DMS 273 (cell line): ENCODE measurements at regions not wholly inside any gene's neighbourhood (a gene's known extent, or its start where the extent isn't known, plus 50 kb on each side); places are given as distances from the start of the nearest gene placed in this dataset.

Experiments used
- DNase-seq: peaks from one replicate; lab custom pipeline; 2025; ENCODE audit not compliant: unreplicated experiment; lab: John Stamatoyannopoulos, UW

DNA sequence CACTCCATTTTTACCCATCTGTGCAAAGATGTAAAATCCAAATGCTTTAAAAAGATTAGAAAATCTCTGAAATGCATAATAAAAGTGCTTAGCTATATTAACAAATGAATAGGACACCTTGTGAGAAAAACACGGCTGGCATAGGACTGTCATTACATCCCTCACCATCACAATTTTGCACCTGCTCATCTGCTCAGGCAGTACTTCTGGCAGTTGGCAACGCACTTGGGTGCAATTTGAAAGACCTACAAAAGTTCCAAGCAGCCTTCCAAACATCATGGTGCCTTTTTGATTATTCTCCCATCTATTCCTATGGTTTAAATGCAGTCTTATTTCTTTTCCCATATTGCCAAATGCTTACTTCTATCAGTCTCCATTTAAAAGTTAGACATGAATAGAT, 501.8 kb downstream of the ENC1 start:
- no peak for DNase-seq

DNA sequence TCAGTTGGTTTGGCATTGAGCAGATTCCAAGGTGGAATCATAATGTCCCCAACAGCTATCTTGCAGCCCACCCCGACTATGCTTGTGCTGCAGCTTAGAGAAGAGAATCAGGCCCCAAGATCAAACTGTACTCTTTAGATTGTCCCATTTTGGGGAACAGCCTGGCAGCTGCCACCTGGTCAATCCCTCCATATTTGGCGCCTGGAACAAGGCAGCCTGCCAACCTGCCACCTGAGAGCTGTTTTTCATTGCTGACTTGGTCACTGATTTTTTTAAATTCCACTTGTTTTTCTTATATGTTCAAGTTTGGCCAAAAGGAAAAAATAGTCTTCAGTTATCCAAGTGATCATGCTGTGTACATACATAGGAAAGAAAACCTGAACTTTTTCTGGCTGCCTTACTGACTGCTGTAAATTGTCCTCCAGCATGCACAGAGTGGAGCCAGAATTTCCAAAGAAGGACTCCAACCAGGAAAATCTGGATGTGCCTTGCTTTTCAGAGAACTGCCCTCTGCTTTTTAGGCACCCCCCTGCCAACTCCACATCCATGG, 504.2 kb downstream of the ENC1 start:
- peak; percentile 66 for DNase-seq

DNA sequence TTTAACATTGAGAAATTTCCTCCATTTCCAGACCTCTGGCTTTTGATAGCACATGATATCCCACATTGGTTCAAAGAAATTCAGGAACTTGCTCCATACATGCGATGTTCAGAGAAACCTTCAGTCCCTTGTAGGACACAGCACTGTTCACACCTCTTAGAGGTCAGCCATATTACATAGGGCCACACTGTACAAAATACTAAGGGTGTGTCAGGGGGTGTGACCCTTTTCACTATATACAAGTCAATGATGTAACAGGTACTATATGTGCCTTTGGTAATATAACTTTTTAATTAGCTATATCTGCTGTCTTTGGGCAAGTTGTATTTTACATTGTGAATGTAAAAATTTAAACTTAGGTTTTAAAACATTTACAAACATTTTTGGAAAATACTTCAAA, 505.5 kb downstream of the ENC1 start:
- no peak for DNase-seq

DNA sequence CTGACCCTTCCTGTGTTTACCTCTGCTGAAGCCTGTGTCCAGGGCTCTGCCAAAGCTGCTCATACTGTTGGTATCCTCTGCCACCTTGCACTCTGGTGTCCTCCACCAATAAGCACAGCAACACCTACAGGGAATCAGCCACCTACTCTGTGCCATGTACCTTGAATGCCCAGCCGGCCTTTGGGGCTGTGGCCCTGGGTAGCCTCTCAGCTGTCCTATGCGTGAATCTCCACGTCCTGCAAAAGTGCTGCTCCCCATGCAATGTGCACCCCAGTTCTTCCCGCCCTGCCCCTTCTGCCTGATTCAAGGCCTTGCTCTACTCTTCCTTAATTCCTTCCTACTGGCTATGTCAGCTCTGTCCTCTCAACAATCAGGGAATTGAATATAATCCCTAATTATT, 506.5 kb downstream of the ARHGEF28 start:
- DNase-seq, result no peak

DNA sequence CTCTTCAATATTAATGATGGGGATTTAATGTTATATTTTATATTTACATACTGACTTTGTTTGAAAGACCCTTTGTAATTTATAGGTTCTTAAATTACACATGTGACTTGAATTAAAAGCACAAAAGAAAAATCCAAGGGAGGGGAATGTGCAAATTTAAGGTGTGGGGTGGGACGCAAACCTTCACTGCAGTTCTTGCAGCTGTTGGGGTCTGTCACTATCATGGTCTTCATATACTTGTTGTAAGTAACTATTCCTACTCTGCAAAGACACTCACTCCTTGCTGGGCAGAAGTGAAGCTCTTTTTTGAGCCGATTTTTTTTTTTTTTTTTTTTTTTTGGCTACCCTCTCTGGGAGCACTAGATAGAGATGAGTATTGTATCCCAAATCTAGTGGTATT, 505.3 kb downstream of the ARHGEF28 start:
- no peak for DNase-seq

DNA sequence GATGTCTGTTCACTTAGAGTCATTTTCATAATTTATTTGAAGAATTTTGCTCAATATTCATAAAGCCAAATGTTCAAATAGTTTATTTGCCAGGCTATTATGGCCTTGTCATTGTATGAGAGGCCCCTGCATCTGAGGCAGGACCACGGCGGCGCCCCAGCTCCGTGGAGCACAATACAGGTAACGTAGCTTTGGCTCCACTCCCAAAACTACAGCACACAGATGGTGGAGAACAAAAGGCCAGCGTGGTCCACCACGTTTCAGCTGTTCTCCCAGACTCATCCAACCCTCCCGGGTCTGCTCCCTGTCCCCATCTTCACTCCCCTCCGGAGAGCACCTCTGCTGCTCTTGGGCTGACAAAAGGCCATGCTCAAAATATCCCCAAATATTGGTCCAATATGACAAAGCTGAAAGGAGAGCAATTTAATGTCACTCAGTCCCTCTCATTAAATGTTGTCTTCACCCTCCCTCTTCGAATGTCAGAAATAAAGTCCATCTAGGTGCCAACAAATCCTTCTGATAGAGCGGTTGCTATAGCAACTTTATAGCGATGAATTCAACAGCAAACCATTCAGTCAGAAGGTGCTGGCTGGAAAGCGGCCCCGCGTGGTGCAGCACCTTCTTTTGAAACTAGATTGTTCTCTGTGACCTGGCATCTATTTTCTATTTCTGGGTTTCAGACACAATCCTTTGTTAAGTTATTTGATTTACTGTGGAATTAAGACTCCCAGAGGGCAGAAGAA, 504.3 kb downstream of the ARHGEF28 start:
- DNase-seq, result peak; percentile 83

DNA sequence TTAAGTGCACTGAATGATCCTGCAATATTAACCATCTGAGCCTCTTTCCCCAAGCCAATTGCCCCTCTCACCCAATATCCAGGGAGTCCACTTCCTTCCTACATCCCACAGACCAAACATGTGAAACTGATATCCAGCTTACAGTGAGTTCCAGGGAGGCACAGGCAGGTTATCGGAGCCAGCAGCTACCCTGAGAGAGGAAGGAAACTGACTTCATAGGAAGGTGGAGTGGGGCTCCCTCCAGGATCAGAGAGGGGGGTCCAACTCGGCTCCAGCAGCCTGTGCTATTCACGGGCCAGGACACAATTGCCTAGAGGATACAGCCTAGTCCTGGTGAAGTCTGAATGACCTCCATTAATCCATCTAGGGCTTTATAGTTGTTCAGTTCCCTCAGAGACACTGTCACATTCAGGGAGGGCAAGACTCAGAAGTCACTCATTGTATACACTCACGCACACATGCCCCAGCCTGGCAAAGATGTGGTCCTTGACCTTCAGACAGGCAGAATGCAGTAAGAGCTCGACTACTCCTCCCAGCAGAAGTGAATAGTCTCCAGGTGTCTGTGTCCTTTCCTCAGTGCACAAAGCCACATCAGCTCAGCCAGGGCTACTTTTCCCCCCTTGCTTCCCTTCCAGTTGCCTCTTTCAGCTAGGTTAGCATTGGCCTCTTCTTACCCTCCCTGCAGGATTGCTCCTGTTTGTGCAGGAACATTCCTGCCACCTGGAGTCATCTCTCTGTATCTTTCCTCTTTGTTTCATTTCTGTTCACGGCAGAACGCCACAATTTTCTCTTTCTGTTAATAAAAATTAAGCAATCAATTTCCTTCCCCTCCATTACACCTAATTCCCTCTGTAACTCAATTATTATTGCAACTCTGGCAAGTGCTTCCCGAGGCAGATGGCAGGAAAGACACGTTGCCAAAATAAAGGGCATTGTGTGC, 501.7 kb downstream of the ARHGEF28 start:
- DNase-seq, result peak; percentile 81

DNA sequence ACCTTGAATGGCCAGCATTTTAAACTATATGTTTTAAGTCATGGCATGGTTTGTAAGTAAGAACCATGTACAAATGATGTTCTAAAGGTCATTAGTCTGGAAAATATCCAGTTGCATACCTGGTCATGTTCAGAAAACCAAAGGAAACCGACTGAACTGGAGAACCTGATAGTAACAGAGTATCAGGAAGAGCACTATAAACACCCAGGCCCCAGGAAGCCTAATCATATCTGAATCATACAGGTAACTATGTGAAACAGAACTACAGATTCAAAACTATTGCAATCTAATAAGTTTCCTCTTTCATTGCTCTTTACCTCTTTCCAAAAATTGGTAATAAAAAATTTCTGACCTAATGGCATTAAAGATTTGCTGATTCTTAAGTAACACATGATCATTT, 500.3 kb downstream of the ARHGEF28 start:
- no peak for DNase-seq

DNA sequence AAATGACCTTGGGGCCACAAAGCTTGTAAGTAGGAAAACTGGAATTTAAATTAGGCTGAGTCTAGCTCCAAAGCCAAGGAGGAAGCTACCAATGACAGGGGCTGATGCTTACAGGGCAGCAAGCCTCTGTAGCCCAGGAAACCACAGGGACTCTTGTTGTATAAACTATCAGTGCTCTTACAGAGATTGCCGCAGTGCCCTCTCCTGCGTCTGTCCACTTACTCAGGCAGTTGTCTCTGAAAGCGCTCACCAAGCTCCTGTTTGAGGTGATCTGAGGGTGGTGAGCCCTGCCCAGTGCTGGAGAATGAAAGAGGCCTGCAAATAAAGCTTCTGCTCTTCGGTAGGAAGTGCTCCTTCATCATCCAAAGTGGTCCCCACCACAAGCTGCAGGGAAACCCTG, 498.8 kb downstream of the ARHGEF28 start:
- DNase-seq, result no peak

DNA sequence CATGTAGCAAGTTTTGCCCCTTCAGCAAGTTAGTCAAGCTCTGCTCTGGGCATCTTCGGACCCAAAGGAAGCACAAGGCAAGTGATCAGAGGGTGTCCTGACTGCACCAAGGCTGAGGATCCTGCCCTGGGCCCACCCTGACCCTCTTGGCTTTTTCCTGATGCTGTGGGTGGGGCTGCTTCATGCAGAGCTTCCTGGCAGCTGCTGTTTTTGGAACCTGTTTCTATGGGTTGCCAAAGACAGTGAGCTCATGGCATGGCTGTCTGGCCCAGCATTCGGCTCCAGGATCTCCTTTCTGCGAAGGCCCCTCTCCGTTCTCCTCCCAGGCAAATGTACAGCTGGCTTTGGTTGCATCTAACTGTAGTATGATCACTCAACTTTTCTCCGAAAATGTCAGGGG, 497.9 kb downstream of the ARHGEF28 start:
- peak; percentile 33 for DNase-seq

DNA sequence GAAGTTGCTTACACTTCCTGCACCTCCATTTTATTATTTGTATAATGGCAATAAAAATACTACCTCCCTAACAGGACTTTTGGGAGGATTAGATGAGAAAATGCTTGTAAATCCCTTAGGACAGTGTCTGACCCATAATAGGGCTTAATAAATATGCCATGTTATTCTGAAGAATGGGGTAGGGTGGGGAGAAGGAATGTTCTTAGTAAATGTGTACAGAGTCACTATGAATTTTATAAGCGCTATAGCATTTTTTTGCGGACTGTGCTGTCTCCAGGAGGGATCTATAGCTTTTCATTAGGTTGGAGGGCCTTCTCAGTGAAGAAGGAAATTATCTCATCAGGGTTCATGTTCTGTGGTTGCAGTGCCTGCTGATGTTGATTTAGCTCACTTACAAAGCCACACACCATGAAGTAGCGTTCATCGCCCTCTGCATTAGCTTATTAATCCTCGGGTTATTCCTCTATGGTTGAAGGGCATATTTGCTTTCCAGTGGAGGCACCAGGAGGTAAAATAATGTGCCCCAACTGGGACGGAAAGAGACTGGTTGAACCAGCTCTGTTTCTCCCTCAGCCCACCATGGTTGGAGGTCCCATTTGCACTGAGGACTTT, 497.1 kb downstream of the ARHGEF28 start:
- no peak for DNase-seq

DNA sequence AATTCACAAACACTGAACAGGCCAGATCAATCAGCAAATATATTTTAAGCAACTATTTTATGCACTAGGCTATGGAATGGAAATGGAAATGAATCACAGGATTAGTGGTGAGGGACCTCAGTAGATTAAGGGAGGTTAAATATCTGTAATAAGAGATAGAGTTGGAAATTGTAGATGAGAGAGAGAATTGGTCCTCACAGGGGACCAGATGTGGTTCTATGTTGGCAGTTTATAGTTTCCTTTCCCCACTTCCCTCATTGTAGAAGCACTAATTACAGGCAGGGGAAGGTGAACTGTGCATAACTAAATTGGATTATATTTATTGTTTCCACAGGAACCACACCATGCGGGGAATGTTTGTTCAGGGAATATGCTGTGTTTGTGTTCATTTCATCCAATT, 496.2 kb downstream of the ARHGEF28 start:
- DNase-seq, result no peak

DNA sequence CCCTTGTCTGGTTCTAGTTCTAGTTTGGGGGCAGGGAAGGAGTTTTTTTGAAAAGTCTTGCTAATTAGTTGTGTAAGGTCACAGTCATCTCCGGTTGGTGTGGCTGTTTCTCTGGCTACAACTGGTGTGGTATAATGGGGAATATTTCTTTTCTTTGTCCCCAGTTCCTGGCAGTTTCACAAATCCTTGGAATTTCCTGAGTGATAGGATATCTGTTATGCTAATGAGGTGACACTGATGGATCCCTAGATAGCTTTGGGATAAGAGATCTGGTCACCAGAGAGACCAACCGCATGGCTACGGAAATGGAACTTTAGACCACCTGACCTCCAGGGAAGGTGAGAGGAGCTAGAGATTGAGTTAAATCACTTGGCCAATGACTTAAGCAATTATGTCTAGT, 494.6 kb downstream of the ARHGEF28 start:
- no peak for DNase-seq

DNA sequence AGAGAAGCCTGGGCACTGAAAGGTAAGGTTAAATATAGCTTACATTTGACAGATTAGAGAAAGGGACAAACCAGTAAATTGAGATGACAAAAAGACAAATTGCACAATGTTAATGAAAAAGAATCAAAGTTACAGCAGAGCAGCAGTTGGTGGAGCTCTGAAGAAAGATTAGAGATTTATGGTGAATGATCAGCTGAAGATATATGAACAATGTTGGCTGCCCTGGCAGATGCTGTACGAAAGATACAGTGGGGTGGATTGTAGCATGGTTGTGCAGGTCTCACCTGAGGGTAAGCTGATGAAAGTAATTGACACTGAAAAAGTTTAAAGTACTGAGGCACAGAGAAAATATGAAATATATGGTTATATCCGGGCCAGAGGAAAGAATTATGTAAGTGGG, 492.1 kb downstream of the ARHGEF28 start:
- DNase-seq, result no peak

DNA sequence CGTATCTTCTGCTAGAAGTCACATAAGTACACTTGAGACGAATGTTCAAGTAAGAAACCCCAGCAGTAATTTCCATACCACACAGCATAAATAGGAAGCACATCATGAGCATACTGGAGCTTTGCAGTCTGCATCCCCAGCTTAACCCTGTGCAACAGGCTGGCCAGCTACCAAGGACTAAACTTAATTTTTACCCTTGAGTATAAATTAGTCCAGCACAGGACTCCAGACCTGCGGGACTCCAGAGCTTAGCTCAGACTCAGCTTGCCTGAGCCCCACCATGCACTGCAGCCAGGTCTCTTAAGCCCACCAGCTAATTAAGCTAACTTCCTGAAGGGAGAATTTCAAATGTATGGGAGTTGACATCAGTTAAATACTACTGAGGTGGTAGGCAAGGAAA, 491.0 kb downstream of the ARHGEF28 start:
- no peak for DNase-seq

DNA sequence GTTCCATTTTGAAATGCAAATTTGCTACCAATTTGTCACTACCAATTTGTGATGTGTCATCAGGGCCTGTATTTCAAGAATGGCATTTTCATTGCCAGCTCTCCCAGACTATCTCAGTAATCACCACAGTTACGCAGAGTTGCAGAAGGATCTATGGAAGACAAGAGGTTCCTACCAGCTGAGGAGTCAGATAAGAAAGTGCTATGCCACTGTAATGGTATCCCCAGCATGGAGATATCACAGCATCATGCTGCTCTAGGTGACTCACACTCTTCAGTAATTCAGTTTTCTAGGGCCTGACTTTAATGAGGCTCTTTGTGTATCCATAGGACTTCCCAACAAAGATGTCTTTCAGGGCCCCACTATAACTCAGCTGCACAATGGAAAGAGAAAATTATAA, 490.3 kb downstream of the ARHGEF28 start:
- no peak for DNase-seq

DNA sequence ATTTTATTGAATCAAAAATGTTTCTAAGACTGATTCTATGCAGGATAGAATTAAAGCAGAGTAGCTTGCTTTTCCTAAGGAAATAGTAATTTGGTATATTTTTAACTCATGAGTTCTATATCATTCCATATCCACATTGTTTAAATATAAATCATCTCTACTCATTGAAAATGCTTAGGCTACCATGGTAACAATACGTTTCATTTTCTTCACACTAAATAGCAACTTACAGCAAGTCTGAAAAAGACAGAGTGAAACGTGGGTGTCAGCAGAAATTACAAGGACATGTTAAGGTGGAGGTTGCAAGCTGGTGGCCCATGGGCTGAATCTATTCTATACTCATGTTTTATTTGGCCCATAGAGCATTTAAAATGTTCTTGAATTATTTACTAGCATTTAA, 487.9 kb downstream of the ARHGEF28 start:
- no peak for DNase-seq

DNA sequence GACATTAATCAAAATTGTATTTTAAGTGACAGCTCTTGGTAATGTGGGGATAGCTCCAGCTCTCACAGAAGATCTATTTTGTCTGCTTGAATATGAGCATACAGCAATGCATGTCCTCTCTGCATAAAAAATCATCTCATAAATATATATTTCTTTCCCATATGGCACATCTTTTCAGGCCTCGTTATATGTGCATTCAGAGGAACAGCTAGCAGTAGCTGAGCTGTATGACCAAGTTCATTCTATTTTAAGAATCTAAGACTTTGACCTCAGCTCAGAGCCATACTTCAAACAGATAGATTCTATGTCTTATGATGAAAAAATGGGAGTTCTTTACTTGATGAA, 487.2 kb downstream of the ARHGEF28 start:
- DNase-seq, result no peak

DNA sequence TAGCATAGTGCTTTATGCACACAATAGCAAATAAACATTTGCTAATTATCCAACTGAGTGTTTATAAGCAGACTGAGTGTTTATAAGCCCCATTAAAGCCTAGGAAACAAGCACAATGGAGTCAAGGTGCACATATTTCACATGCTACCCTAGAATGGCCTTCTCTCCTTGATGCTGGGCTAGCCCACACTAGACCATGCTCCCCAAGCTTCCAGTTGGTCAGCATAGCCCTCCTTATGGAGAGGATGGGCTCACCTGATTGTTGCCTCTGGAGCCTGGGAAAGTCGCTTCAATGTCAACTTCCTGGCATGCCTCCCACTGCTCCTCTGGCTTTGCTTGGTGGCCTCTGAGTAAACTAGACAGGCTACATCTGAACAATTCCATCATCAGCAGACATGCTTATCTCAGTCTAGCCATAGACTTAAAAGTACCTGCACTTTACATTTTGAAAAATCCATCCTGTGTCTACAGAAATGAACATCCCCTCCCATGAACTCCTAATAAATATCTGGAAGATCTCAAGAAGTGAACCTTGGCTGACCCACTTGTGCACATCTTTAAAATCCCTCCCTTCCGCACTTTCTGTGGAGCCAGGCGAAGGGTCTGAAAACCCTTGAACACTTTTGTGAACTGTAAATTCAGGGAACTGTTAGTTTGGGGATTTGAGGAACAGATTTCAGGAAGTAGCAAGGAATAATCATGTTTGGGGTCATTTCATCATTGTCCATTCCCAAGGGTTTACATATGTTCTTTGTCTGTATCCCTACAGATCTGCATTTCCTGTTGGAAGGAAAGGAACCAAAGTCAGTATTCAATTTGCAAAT, 486.6 kb downstream of the ARHGEF28 start:
- no peak for DNase-seq

DNA sequence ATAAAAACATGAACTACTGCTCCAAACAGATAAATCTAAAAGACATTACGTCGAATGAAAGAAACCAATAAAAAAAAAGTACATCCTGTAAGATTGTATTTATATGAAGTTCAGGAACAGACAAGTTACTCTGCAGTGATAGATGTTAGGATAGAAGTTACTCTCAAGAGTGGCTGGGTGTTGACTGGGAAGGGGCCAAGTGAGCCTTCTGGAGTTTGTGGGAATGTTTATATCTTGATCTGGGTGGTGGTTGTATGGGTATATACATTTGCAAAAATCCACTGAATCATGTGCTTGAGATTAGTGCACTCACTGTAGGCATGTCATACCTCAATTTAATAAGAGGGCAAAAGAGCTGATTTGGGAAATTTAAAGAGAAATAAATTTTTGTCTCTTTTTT, 485.8 kb downstream of the ARHGEF28 start:
- no peak for DNase-seq

DNA sequence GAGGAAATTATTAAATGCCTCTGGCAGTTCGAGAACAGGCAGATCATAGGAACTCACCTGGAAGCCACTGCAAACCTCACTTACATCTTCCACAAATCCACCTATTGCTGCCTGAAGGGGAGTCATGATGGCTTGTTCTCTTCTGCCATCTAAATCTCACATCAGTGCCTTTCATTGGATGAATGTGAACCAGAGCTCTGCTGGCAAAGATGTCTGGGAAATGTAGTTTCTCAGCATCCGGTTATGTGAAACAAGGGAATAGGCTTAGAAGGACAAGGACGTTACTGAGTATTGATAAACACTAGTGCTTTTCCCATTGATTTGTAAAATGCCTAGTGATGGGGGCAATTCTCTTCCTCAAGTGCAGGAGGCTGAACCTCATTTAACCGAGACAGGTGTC, 483.3 kb downstream of the ARHGEF28 start:
- peak; percentile 36 for DNase-seq
